Choroid plexus epithelial cell (primary cell): ENCODE measurements at regions not wholly inside any gene's neighbourhood (a gene's known extent, or its start where the extent isn't known, plus 50 kb on each side); places are given as distances from the start of the nearest gene placed in this dataset.

Source experiments
- DNase-seq: peaks from one replicate; pipeline ENCODE4 v3.0.0-alpha.2; 2010; ENCODE audit warnings: low read depth
- H3K4me3 ChIP-seq: 2 replicates; pipeline ENCODE4 v1.5.1; 2011; ENCODE audit warnings: low read depth, mild to moderate bottlenecking, control low read depth, low read length, moderate library complexity
- CTCF ChIP-seq: conservative IDR thresholded peaks from 2 replicates; pipeline ENCODE4 v1.5.1; 2011; ENCODE audit warnings: low read depth, mild to moderate bottlenecking, control low read depth, inconsistent platforms, low read length, moderate library complexity

- no peak for TF ChIP-seq CTCF
- DNase-seq = no peak
- H3K4me3 ChIP-seq = no peak overlapping the region
Observed at GRCh38 chr16:9034056-9034455, 57.4 kb upstream of the HAPSTR1 start.

GRCh38 chr16:9035996-9036395, 55.4 kb upstream of the HAPSTR1 start:
- no peak for DNase-seq
- TF ChIP-seq CTCF = no peak
- no peak overlapping the region for H3K4me3 ChIP-seq

- H3K4me3 ChIP-seq = no peak overlapping the region
- TF ChIP-seq CTCF = no peak
- DNase-seq = peak; percentile 72
Observed at GRCh38 chr16:9039210-9039609, 52.2 kb upstream of the HAPSTR1 start.

GRCh38 chr16:9040800-9041412, 50.5 kb upstream of the HAPSTR1 start:
- no peak for TF ChIP-seq CTCF
- no peak overlapping the region for H3K4me3 ChIP-seq
- DNase-seq = no peak
